Testis (tissue), 2 donors: ENCODE measurements at regions not wholly inside any gene's neighbourhood (a gene's known extent, or its start where the extent isn't known, plus 50 kb on each side); places are given as distances from the start of the nearest gene placed in this dataset.

ENCODE experiments used
- DNase-seq: peaks from one replicate; pipeline ENCODE4 v3.0.0-alpha.2; 2019
- H3K27ac ChIP-seq, 2 donors: fragments of 200-600 bp; sonication (generic); one replicate each; pipeline ENCODE4 v1.5.1; 2019
- H3K27me3 ChIP-seq: fragments of 200-600 bp; sonication (generic); one replicate; pipeline ENCODE4 v1.5.1; 2019
- H3K36me3 ChIP-seq: fragments of 200-600 bp; sonication (generic); one replicate; pipeline ENCODE4 v1.5.1; 2017; ENCODE audit warnings: low read depth; ENCODE audit errors: missing control alignments
- H3K4me1 ChIP-seq: fragments of 200-600 bp; sonication (generic); one replicate; pipeline ENCODE4 v1.5.1; 2019
- H3K4me3 ChIP-seq, 2 donors: fragments of 200-600 bp; sonication (generic); one replicate each; pipeline ENCODE4 v1.5.1; 2017 to 2019
- H3K9me3 ChIP-seq: fragments of 200-600 bp; sonication (generic); one replicate; pipeline ENCODE4 v1.5.1; 2017
- CTCF ChIP-seq, 3 experiments: fragments of 450-650 bp in 2 of 3; fragments of 200-600 bp in 1 of 3; sonication (generic) in 1 of 3; IDR thresholded peaks; one replicate each; pipeline ENCODE4 v1.5.1; 2016 to 2019; ENCODE audit warnings: antibody characterized with exemption in 3 of 3, mild to moderate bottlenecking in 2 of 3, moderate library complexity in 1 of 3
- POLR2A ChIP-seq: fragments of 450-650 bp; IDR thresholded peaks from one replicate; pipeline ENCODE4 v1.6.1; 2017; ENCODE audit warnings: antibody characterized with exemption, mild to moderate bottlenecking, moderate library complexity
- WGBS, 2 donors: methylation state at CpG; one replicate each; pipeline ENCODE4 v1.1.5; 2018; 5-methylcytosine and 5-hydroxymethylcytosine counted together
- intact Hi-C: fragments of 100-400 bp; cut with DNase I; formaldehyde crosslinking; loops from one replicate; pipeline ENCODE4 v1.15.1; 2023; ENCODE audit warnings: low total_unique reads

GRCh38 chr14:71339650-71340415 lies 432.6 kb downstream of the PCNX1 start:
- no peak overlapping the region for H3K4me3 ChIP-seq

GRCh38 chr14:71341156-71341555 lies 433.9 kb downstream of the PCNX1 start:
- Histone ChIP-seq H3K27me3 (no peaks in the 10 kb centered on the region), H3K27ac (no peak overlapping the region), H3K4me1 (peaks cover 5% of the 10 kb centered on the region), H3K36me3 (no peaks in the 10 kb centered on the region), H3K4me3 (no peak overlapping the region), H3K9me3 (no peaks in the 10 kb centered on the region)
- 75 to 93% methylated on average over 3 of the region's 3 CpGs for WGBS, 2 donors
- DNase-seq, result no peak
- intact Hi-C loops, result no loop called here
- no peak for TF ChIP-seq POLR2A
- TF ChIP-seq CTCF (IDR thresholded peaks at IDR 0.05), result no peak

More at GRCh38 chr14:71339650-71340415, 432.6 kb downstream of the PCNX1 start:
- intact Hi-C loops, result no loop called here
- H3K36me3 ChIP-seq, result no peaks in the 10 kb centered on the region
- H3K4me1 ChIP-seq, result peaks cover 5% of the 10 kb centered on the region
- TF ChIP-seq POLR2A (no peak), CTCF (IDR thresholded peaks at IDR 0.05) (no peak)
- no peak overlapping the region for H3K27ac ChIP-seq
- H3K9me3 ChIP-seq, result no peaks in the 10 kb centered on the region
- no peaks in the 10 kb centered on the region for H3K27me3 ChIP-seq
- 76 to 80% methylated on average over 6 of the region's 6 CpGs for WGBS, 2 donors
- no peak for DNase-seq

- TF ChIP-seq CTCF (IDR thresholded peaks at IDR 0.05) (no peak), POLR2A (no peak)
- 93 to 95% methylated on average over 3 of the region's 3 CpGs for WGBS, 2 donors
- Histone ChIP-seq H3K4me3 (no peak overlapping the region), H3K27me3 (no peaks in the 10 kb centered on the region), H3K27ac (no peak overlapping the region), H3K9me3 (no peaks in the 10 kb centered on the region), H3K4me1 (peaks cover 5% of the 10 kb centered on the region), H3K36me3 (no peaks in the 10 kb centered on the region)
- no peak for DNase-seq
- intact Hi-C loops, result no loop called here
These were observed 436.5 kb downstream of the PCNX1 start for GRCh38 chr14:71343724-71344123.

- peaks cover 4% of the 10 kb centered on the region for H3K4me1 ChIP-seq
- H3K36me3 ChIP-seq, result no peaks in the 10 kb centered on the region
- no peak overlapping the region for H3K4me3 ChIP-seq
- H3K27me3 ChIP-seq, result no peaks in the 10 kb centered on the region
- TF ChIP-seq CTCF (IDR thresholded peaks at IDR 0.05) (no peak), POLR2A (no peak)
- no peaks in the 10 kb centered on the region for H3K9me3 ChIP-seq
- no peak overlapping the region for H3K27ac ChIP-seq
- 94 to 95% methylated on average over 7 to 8 of the region's 8 CpGs for WGBS, 2 donors
- DNase-seq, result no peak
- intact Hi-C loops, result no loop called here
These were observed 437.2 kb downstream of the PCNX1 start for GRCh38 chr14:71344506-71344905.

GRCh38 chr14:71346685-71347084 lies 439.4 kb downstream of the PCNX1 start:
- DNase-seq, result no peak
- H3K4me1 ChIP-seq, result no peaks in the 10 kb centered on the region
- H3K4me3 ChIP-seq, result no peak overlapping the region
- H3K36me3 ChIP-seq, result no peaks in the 10 kb centered on the region
- H3K27ac ChIP-seq, result no peak overlapping the region
- H3K9me3 ChIP-seq, result no peaks in the 10 kb centered on the region
- 96 to 98% methylated on average over 5 of the region's 5 CpGs for WGBS, 2 donors
- TF ChIP-seq POLR2A (no peak), CTCF (IDR thresholded peaks at IDR 0.05) (no peak)
- intact Hi-C loops, result no loop called here
- H3K27me3 ChIP-seq, result no peaks in the 10 kb centered on the region
